K562 (cell line): ENCODE measurements at regions not wholly inside any gene's neighbourhood (a gene's known extent, or its start where the extent isn't known, plus 50 kb on each side); places are given as distances from the start of the nearest gene placed in this dataset.

ENCODE experiments used
- ATAC-seq: fragments of 200-7000 bp; cut with Tn5 transposase; 3 replicates; pipeline ENCODE4 v1.9.1; 2020; ENCODE audit warnings: moderate library complexity
- BruUV-seq: library from RNA; stranded (reverse); fragments of 400-500 nt; replicated peaks from 2 replicates; lab custom pipeline; 2021; lab: Mats Ljungman, UMichigan
- CTCF ChIA-PET: fragments of 300-600 bp; formaldehyde crosslinking; extraction: SDS; loops from one replicate; lab custom pipeline; 2021; ENCODE audit warnings: low intra/inter-chr PET ratio; lab: Yijun Ruan, JAX
- POLR2A ChIA-PET: fragments of 300-600, 350-650 bp; sonication (Branson Sonifier 250); formaldehyde crosslinking; extraction: SDS; loops from one replicate; lab custom pipeline; 2021; ENCODE audit warnings: antibody characterized with exemption, inconsistent platforms; lab: Yijun Ruan, JAX
- DNase-seq, 4 experiments: peaks; one replicate each; pipeline versions ENCODE4 v3.0.0 to v3.0.0-alpha.2; 2011 to 2018; ENCODE audit warnings: low spot score in 3 of 4, mixed read lengths in 3 of 4; ENCODE audit errors: extremely low read depth in 1 of 4
- FAIRE-seq: peaks from 2 replicates; lab custom pipeline; 2011; peaks lifted over from hg19 to GRCh38; lab: Jason Lieb, UNC
- H2AFZ ChIP-seq: 2 replicates; pipeline ENCODE4 v1.6.0; 2011; ENCODE audit warnings: low read depth, low read length, control low read depth, inconsistent platforms
- H3K27ac ChIP-seq: fragments of 200-600 bp; 3 replicates; pipeline ENCODE4 v1.8.0; 2011; ENCODE audit warnings: low read depth, mild to moderate bottlenecking, control low read depth, inconsistent platforms, low read length, moderate library complexity, mixed read lengths; ENCODE audit errors: extremely low read depth
- H3K27me3 ChIP-seq, 2 experiments: fragments of 300-600 bp in 1 of 2; 2 replicates in 1 of 2; 3 replicates in 1 of 2; pipeline versions ENCODE4 v1.6.0 to v1.8.0; 2011; ENCODE audit warnings: inconsistent platforms in 2 of 2, low read length in 2 of 2, mild to moderate bottlenecking in 1 of 2, mixed read lengths in 1 of 2, moderate library complexity in 1 of 2; ENCODE audit not compliant: control insufficient read depth in 2 of 2, insufficient read depth in 2 of 2
- H3K36me3 ChIP-seq: fragments of 300-600 bp; 3 replicates; pipeline ENCODE4 v1.8.0; 2011; ENCODE audit warnings: mild to moderate bottlenecking, low read length, inconsistent platforms; ENCODE audit not compliant: control insufficient read depth, insufficient read depth
- H3K4me1 ChIP-seq, 2 experiments: fragments of 200-600 bp in 1 of 2; replicated peaks in 1 of 2; 2 replicates in 1 of 2; 3 replicates in 1 of 2; pipeline versions ENCODE4 v1.5.1 to v1.8.0; 2011; ENCODE audit warnings: inconsistent platforms in 2 of 2, low read length in 2 of 2, mild to moderate bottlenecking in 1 of 2, mixed read lengths in 1 of 2, moderate library complexity in 1 of 2; ENCODE audit not compliant: control insufficient read depth in 2 of 2, insufficient read depth in 2 of 2
- H3K4me2 ChIP-seq: 2 replicates; pipeline ENCODE4 v1.6.1; 2011; ENCODE audit warnings: low read length, control low read depth, inconsistent platforms, mixed read lengths; ENCODE audit not compliant: insufficient read depth
- H3K4me3 ChIP-seq: fragments of 200-600 bp; sonication (generic), shearing (Covaris generic); 2 replicates; pipeline ENCODE4 v1.5.1; 2016; ENCODE audit warnings: control low read depth, inconsistent platforms
- H3K79me2 ChIP-seq: fragments of 200-600 bp; 3 replicates; pipeline ENCODE4 v1.8.0; 2011; ENCODE audit warnings: low read length, inconsistent platforms; ENCODE audit not compliant: control insufficient read depth, insufficient read depth
- H3K9ac ChIP-seq, 2 experiments: 2 replicates each; pipeline versions ENCODE4 v1.6.0 to v1.6.1; 2011; ENCODE audit warnings: low read depth in 2 of 2, low read length in 2 of 2, control low read depth in 1 of 2, inconsistent platforms in 1 of 2, mild to moderate bottlenecking in 1 of 2, mixed read lengths in 1 of 2; ENCODE audit not compliant: insufficient read depth in 1 of 2
- H3K9me1 ChIP-seq: one replicate; pipeline ENCODE4 v1.6.0; 2011; ENCODE audit warnings: inconsistent platforms, mild to moderate bottlenecking, low read length, moderate library complexity; ENCODE audit not compliant: control insufficient read depth, insufficient read depth
- H3K9me3 ChIP-seq: replicated peaks from 2 replicates; pipeline ENCODE4 v1.5.1; 2011; ENCODE audit warnings: low read depth, low read length, inconsistent platforms; ENCODE audit not compliant: control insufficient read depth, insufficient read depth
- H4K20me1 ChIP-seq: replicated peaks from 2 replicates; pipeline ENCODE4 v1.6.1; 2011; ENCODE audit warnings: low read length, inconsistent platforms, mixed read lengths; ENCODE audit not compliant: control insufficient read depth, insufficient read depth
- AFF1 ChIP-seq, 2 experiments: fragments of 450-650 bp; IDR thresholded peaks; 2 replicates each; pipeline ENCODE4 v1.6.1; 2018; ENCODE audit warnings: mild to moderate bottlenecking in 2 of 2, low read depth in 1 of 2; ENCODE audit not compliant: partially characterized antibody in 2 of 2
- BDP1 ChIP-seq: IDR thresholded peaks from 3 replicates; pipeline ENCODE4 v1.6.1; 2011; ENCODE audit not compliant: insufficient read length, insufficient read depth
- CHD2 ChIP-seq: IDR thresholded peaks from 2 replicates; pipeline ENCODE4 v1.6.1; 2011; ENCODE audit warnings: low read depth, low read length
- FUS ChIP-seq: fragments of 200-400 bp; formaldehyde crosslinking; optimal IDR thresholded peaks from 2 replicates; pipeline ENCODE3; 2017; ENCODE audit warnings: low read depth, low read length
- HIVEP1 ChIP-seq: fragments of 250-450 bp; sonication (Bioruptor Pico); IDR thresholded peaks from 2 replicates; pipeline ENCODE4 v1.4.0; 2020; ENCODE audit warnings: mild to moderate bottlenecking
- HMG20A ChIP-seq: fragments of 450-650 bp; formaldehyde crosslinking; conservative IDR thresholded peaks from 2 replicates; pipeline ENCODE4 v1.4.0; 2020; ENCODE audit warnings: mild to moderate bottlenecking, mixed read lengths
- KLF1 ChIP-seq: fragments of 450-650 bp; IDR thresholded peaks from 2 replicates; pipeline ENCODE4 v1.6.1; 2016; ENCODE audit warnings: missing genetic modification characterization, missing compliant biosample characterization
- MAFG ChIP-seq: fragments of 450-650 bp; conservative IDR thresholded peaks from 2 replicates; pipeline ENCODE4 v1.6.1; 2016; ENCODE audit warnings: missing genetic modification characterization, missing compliant biosample characterization
- MAFK ChIP-seq: IDR thresholded peaks from 2 replicates; pipeline ENCODE4 v1.6.1; 2011; ENCODE audit warnings: low read length, improper control_type of control experiment
- PHF20 ChIP-seq: fragments of 450-650 bp; IDR thresholded peaks from 2 replicates; pipeline ENCODE4 v1.6.1; 2018; ENCODE audit not compliant: partially characterized antibody
- POLR2AphosphoS5 ChIP-seq: IDR thresholded peaks from 2 replicates; pipeline ENCODE4 v1.6.1; 2011; ENCODE audit warnings: mild to moderate bottlenecking, low read depth, low read length, moderate library complexity; ENCODE audit not compliant: control insufficient read depth, insufficient read depth
- STAG1 ChIP-seq: sonication (generic); formaldehyde crosslinking; IDR thresholded peaks from 2 replicates; pipeline ENCODE4 v1.5.0; 2020; ENCODE audit warnings: missing genetic modification reagents, borderline replicate concordance
- TAF7 ChIP-seq: fragments of 450-650 bp; IDR thresholded peaks from 2 replicates; pipeline ENCODE4 v1.6.1; 2016; ENCODE audit warnings: missing genetic modification characterization, missing compliant biosample characterization
- ZEB2 ChIP-seq: fragments of 450-650 bp; IDR thresholded peaks from 2 replicates; pipeline ENCODE4 v1.6.1; 2016
- ZNF41 ChIP-seq: fragments of 250-450 bp; sonication (Bioruptor Pico); conservative IDR thresholded peaks from 2 replicates; pipeline ENCODE4 v1.4.0; 2020; ENCODE audit warnings: mild to moderate bottlenecking
- ZNF695 ChIP-seq: fragments of 450-650 bp; formaldehyde crosslinking; IDR thresholded peaks from 2 replicates; pipeline ENCODE4 v1.4.0; 2020; ENCODE audit warnings: mild to moderate bottlenecking, moderate library complexity
- whole genome bisulfite sequencing: fragments of 100-300 bp; shearing (Covaris generic); methylation state at CpG from one replicate; pipeline ENCODE4 v1.1.6; 2016; ENCODE audit warnings: low coverage, mixed read lengths; ENCODE audit not compliant: insufficient coverage; ENCODE audit errors: missing lambda C conversion rate; 5-methylcytosine and 5-hydroxymethylcytosine counted together
- in situ Hi-C: fragments of 300-500 bp; cut with MboI; formaldehyde crosslinking; loops from 4 replicates; pipeline ENCODE4 v1.15.0; 2018; ENCODE audit warnings: inconsistent platforms, mixed read lengths
- intact Hi-C: fragments of 100-400 bp; cut with micrococcal nuclease; formaldehyde crosslinking; loops from 2 replicates; pipeline ENCODE4 v1.14.2; 2022

DNA sequence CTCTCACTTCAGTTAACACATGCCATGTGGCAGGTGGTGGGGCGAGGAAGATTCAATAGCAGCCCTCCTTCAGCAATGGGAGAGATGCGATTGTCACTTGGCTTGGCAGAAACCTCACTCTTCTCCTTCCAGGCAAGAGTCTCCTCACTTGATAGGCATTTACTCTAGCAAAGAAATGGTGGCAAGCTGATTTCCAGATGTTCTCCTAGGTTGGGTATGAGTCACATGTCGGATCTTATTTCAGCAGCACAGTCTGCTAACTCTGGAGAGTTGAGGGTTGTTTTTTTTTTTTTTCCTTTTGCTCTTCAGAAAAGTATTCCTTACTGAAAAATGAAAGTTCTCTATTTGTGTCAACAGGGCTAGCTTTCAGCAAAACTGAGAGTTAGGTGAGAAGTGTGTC lies 119.5 kb upstream of the CHRDL1 start (continued):
- no peak for TF ChIP-seq POLR2AphosphoS5
- no peak for TF ChIP-seq HIVEP1 (CRISPR knock-in tag)
- no peak for TF ChIP-seq BDP1
- no peak for TF ChIP-seq PHF20
- TF ChIP-seq ZEB2, result no peak
- TF ChIP-seq ZNF41, result no peak
- no peak for TF ChIP-seq FUS
- TF ChIP-seq STAG1 (CRISPR knock-in tag), result no peak
- TF ChIP-seq KLF1 (tag), result no peak
- no peak for TF ChIP-seq MAFK

DNA sequence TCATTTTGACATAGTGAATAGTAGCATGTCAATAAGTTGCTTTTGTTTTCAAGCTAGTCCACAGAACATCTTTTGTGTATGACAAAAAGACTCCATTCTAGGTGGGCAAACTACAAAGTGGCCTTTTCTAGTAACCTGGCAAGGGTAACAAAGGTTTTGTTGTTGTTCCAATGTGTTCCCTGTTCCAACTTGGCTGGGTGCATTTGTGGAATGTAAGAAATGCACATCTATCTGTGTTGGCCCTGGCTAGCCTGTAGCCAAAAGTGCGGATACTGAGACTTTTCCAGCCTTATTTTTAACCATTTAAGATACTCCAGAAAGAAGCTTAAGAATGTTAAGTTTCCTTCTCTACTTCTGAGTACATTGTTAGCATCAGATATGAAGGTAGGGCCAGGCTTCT lies 118.7 kb upstream of the CHRDL1 start:
- no peaks in the 10 kb centered on the region for H4K20me1 ChIP-seq
- in situ Hi-C loops, result no loop called here
- intact Hi-C loops, result no loop called here
- ATAC-seq, result no peak
- no peak for FAIRE-seq
- H3K4me1 ChIP-seq, result no peaks in the 10 kb centered on the region
- H3K4me3 ChIP-seq, result no peak overlapping the region
- BruUV-seq, result no TSS peak
- no peaks in the 10 kb centered on the region for H3K9me3 ChIP-seq
- 0% methylated on average over 1 of the region's 1 CpG for WGBS
- no peak overlapping the region for H3K9ac ChIP-seq
- no peak overlapping the region for H3K4me2 ChIP-seq
- H3K27me3 ChIP-seq, result no peaks in the 10 kb centered on the region
- no peaks in the 10 kb centered on the region for H3K36me3 ChIP-seq
- ChIA-PET POLR2A (no interaction called here), CTCF (no interaction called here)
- H3K9me1 ChIP-seq, result no peaks in the 10 kb centered on the region
- DNase-seq, result no peak
- no peak overlapping the region for H2AFZ ChIP-seq
- H3K79me2 ChIP-seq, result no peaks in the 10 kb centered on the region
- H3K27ac ChIP-seq, result no peak overlapping the region
- no peak for TF ChIP-seq TAF7 (tag)
- no peak for TF ChIP-seq ZNF695 (CRISPR knock-in tag)
- no peak for TF ChIP-seq HMG20A (CRISPR knock-in tag)
- no peak for TF ChIP-seq MAFG (tag)
- no peak for TF ChIP-seq CHD2
- no peak for TF ChIP-seq AFF1 (IDR thresholded peaks at IDR 0.05; ENCODE audit: low read depth in 1 of 2, partially characterized antibody in 2 of 2)
